ENCODE measurements at regions not wholly inside any gene's neighbourhood (a gene's known extent, or its start where the extent isn't known, plus 50 kb on each side); places are given as distances from the start of the nearest gene placed in this dataset.

- no peak for TF ChIP-seq ZNF514 (tag by site-specific recombination; IDR thresholded peaks at IDR 0.05)
- TF ChIP-seq ZBTB7A (tag by site-specific recombination; IDR thresholded peaks at IDR 0.05; ENCODE audit: low read depth), result no peak
- TF ChIP-seq ZNF792 (tag by site-specific recombination; IDR thresholded peaks at IDR 0.05), result no peak
- no peak for TF ChIP-seq ZBTB20 (tag by site-specific recombination; IDR thresholded peaks at IDR 0.05)
- TF ChIP-seq ZNF692 (tag by site-specific recombination; IDR thresholded peaks at IDR 0.05), result no peak
- TF ChIP-seq SETDB1 (IDR thresholded peaks at IDR 0.05; ENCODE audit: insufficient read length, low read length), result no peak
- no peak for TF ChIP-seq CTCF (tag by site-specific recombination; IDR thresholded peaks at IDR 0.05)
- no peak for TF ChIP-seq MZF1 (tag by site-specific recombination; IDR thresholded peaks at IDR 0.05; ENCODE audit: borderline replicate concordance)
- TF ChIP-seq MYNN (tag by site-specific recombination; IDR thresholded peaks at IDR 0.05; ENCODE audit: borderline replicate concordance), result no peak
- no peak for TF ChIP-seq ZNF121 (tag by site-specific recombination; IDR thresholded peaks at IDR 0.05)
- TF ChIP-seq ZFP41 (tag by site-specific recombination; IDR thresholded peaks at IDR 0.05; ENCODE audit: borderline replicate concordance), result no peak
- no peak for TF ChIP-seq REPIN1 (tag by site-specific recombination; IDR thresholded peaks at IDR 0.05; ENCODE audit: low read depth)
- no peak for TF ChIP-seq PATZ1 (tag by site-specific recombination; IDR thresholded peaks at IDR 0.05)
- TF ChIP-seq ZNF488 (tag by site-specific recombination; IDR thresholded peaks at IDR 0.05), result no peak
These were observed 130.6 kb upstream of the CDH19 start for GRCh38 chr18:66734451-66734850.
